Small intestine (tissue), 7 donors: ENCODE measurements at regions not wholly inside any gene's neighbourhood (a gene's known extent, or its start where the extent isn't known, plus 50 kb on each side); places are given as distances from the start of the nearest gene placed in this dataset.

Experiments used
- DNase-seq, 2 donors: peaks; one replicate each; pipeline versions ENCODE4 v3.0.0 to v3.0.0-alpha.2; 2013
- FAIRE-seq: peaks from 2 replicates; lab custom pipeline; 2012; peaks lifted over from hg19 to GRCh38; lab: Jason Lieb, UNC
- H3K27ac ChIP-seq, 3 donors: one replicate each; pipeline ENCODE4 v1.5.1; 2013; ENCODE audit warnings: low read length in 2 of 3, mild to moderate bottlenecking in 2 of 3, control low read depth in 1 of 3, inconsistent platforms in 1 of 3, low read depth in 1 of 3, moderate library complexity in 1 of 3
- H3K27me3 ChIP-seq, 3 donors: one replicate each; pipeline ENCODE4 v1.6.1; 2013; ENCODE audit warnings: low read length in 3 of 3, inconsistent platforms in 1 of 3; ENCODE audit not compliant: control insufficient read depth in 3 of 3, insufficient read depth in 3 of 3
- H3K36me3 ChIP-seq, 3 donors: one replicate each; pipeline ENCODE4 v1.6.1; 2013; ENCODE audit warnings: low read length in 3 of 3, inconsistent platforms in 1 of 3, low read depth in 1 of 3, mild to moderate bottlenecking in 1 of 3, moderate library complexity in 1 of 3; ENCODE audit not compliant: control insufficient read depth in 3 of 3, insufficient read depth in 2 of 3
- H3K4me1 ChIP-seq, 3 donors: one replicate each; pipeline ENCODE4 v1.6.1; 2013; ENCODE audit warnings: low read length in 2 of 3, inconsistent platforms in 1 of 3, low read depth in 1 of 3, mild to moderate bottlenecking in 1 of 3, moderate library complexity in 1 of 3; ENCODE audit not compliant: control insufficient read depth in 3 of 3, insufficient read depth in 2 of 3
- H3K4me3 ChIP-seq, 3 donors: one replicate each; pipeline ENCODE4 v1.5.1; 2013; ENCODE audit warnings: low read length in 3 of 3, control low read depth in 1 of 3, inconsistent platforms in 1 of 3, low read depth in 1 of 3, mild to moderate bottlenecking in 1 of 3, moderate library complexity in 1 of 3
- H3K9me3 ChIP-seq, 2 donors: one replicate each; pipeline ENCODE4 v1.6.1; 2013; ENCODE audit warnings: low read depth in 1 of 2, low read length in 1 of 2; ENCODE audit not compliant: control insufficient read depth in 2 of 2, insufficient read depth in 1 of 2
- WGBS, 3 donors: extraction: QIAGEN DNeasy Blood & Tissue Kit; methylation state at CpG; one replicate each; pipeline ENCODE4 v1.1.7; 2013; 5-methylcytosine and 5-hydroxymethylcytosine counted together
- donor health status: healthy with polysubstance abuse.
- donor health status: control.
- donor health status: control.
- donor health status: Bipolar disorder and iron deficiency.
- donor health status: healthy.

- 90 to 91% (median 90%) methylated on average over 5 of the region's 5 CpGs for WGBS, 3 donors
- FAIRE-seq: no peak
- H3K27ac ChIP-seq: no peak overlapping the region
These were observed 503.5 kb downstream of the PCNX1 start for GRCh38 chr14:71410578-71411284.

GRCh38 chr14:71411285-71411595 is 504.0 kb downstream of the PCNX1 start:
- DNase-seq: no peak
- no peak overlapping the region for H3K27ac ChIP-seq
- H3K27me3 ChIP-seq: no peaks in the 10 kb centered on the region
- H3K4me1 ChIP-seq: no peaks in the 10 kb centered on the region
- WGBS, 3 donors: 74 to 93% (median 81%) methylated on average over 3 of the region's 3 CpGs
- FAIRE-seq: no peak
- H3K9me3 ChIP-seq: no peaks in the 10 kb centered on the region
- H3K36me3 ChIP-seq: no peaks in the 10 kb centered on the region
- no peak overlapping the region for H3K4me3 ChIP-seq

More at GRCh38 chr14:71410578-71411284, 503.5 kb downstream of the PCNX1 start:
- Histone ChIP-seq H3K27me3 (no peaks in the 10 kb centered on the region), H3K36me3 (no peaks in the 10 kb centered on the region), H3K4me1 (no peaks in the 10 kb centered on the region), H3K9me3 (no peaks in the 10 kb centered on the region), H3K4me3 (no peak overlapping the region)
- DNase-seq: no peak

GRCh38 chr14:71411738-71412137 is 504.5 kb downstream of the PCNX1 start:
- FAIRE-seq (no peak), DNase-seq (no peak)
- peaks cover 0 to under 1% (median 0%) of the 10 kb centered on the region in 3 donors for H3K36me3 ChIP-seq
- no peaks in the 10 kb centered on the region for H3K27me3 ChIP-seq
- no peak overlapping the region for H3K4me3 ChIP-seq
- no peaks in the 10 kb centered on the region for H3K9me3 ChIP-seq
- no peaks in the 10 kb centered on the region for H3K4me1 ChIP-seq
- 77 to 93% (median 91%) methylated on average over 3 of the region's 3 CpGs for WGBS, 3 donors
- H3K27ac ChIP-seq: no peak overlapping the region

DNA sequence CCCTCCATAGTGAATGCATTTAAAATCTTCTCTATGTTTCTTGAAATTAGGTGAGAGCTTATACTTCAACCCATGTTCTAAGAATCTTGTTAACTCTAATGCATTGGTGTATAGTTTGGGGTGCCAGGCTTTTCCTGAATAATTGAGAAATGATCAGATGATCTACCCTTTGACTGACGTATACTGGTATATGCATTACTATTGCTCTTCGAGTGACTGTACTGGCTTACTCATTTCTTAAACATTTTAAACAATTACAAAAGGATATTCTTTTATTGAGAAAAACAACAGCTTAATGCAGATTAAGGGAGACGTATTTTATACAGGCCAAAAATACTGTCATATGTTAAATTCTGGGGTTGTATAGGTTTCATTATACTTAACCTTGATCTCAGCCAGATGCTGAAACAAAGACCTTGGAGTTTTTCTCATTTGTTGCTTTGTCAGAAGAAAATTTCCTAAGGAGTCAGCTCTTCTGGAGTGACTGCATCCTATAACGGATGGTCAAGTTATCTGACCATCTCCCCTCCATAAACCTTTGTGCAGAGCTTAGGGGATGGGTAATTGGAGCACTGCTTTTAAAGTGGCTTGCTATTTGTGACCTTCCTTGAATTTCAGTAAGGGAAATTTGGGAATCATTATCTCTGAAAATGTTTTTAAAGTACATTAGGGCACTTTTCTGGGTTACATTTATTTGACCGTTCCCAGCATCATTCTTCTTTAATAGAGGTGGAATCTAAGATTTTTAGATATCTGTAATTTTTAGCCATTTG is 507.6 kb downstream of the PCNX1 start:
- Histone ChIP-seq H3K4me3 (no peak overlapping the region), H3K4me1 (no peaks in the 10 kb centered on the region), H3K27me3 (no peaks in the 10 kb centered on the region), H3K36me3 (peaks cover 0 to 2% (median 0%) of the 10 kb centered on the region in 3 donors), H3K27ac (no peak overlapping the region), H3K9me3 (no peaks in the 10 kb centered on the region)
- FAIRE-seq (no peak), DNase-seq (no peak)
- 89 to 97% (median 89%) methylated on average over 5 of the region's 5 CpGs for WGBS, 3 donors

GRCh38 chr14:71415404-71415690 is 508.1 kb downstream of the PCNX1 start:
- Histone ChIP-seq H3K4me3 (no peak overlapping the region), H3K9me3 (no peaks in the 10 kb centered on the region), H3K36me3 (peaks cover 0 to 2% (median 0%) of the 10 kb centered on the region in 3 donors), H3K4me1 (no peaks in the 10 kb centered on the region), H3K27ac (no peak overlapping the region), H3K27me3 (no peaks in the 10 kb centered on the region)
- WGBS, 3 donors: 68 to 92% (median 88%) methylated on average over 1 of the region's 1 CpG
- DNase-seq (no peak), FAIRE-seq (no peak)

GRCh38 chr14:71416392-71416791 is 509.1 kb downstream of the PCNX1 start:
- Histone ChIP-seq H3K27me3 (no peaks in the 10 kb centered on the region), H3K4me3 (no peak overlapping the region), H3K36me3 (peaks cover 0 to 2% (median 0%) of the 10 kb centered on the region in 3 donors), H3K27ac (no peak overlapping the region), H3K9me3 (no peaks in the 10 kb centered on the region), H3K4me1 (no peaks in the 10 kb centered on the region)
- FAIRE-seq: no peak
- 90 to 98% (median 92%) methylated on average over 3 of the region's 3 CpGs for WGBS, 3 donors
- no peak for DNase-seq

GRCh38 chr14:71418532-71419245 is 511.4 kb downstream of the PCNX1 start:
- 85 to 91% (median 87%) methylated on average over 10 of the region's 10 CpGs for WGBS, 3 donors
- no peak for FAIRE-seq

DNA sequence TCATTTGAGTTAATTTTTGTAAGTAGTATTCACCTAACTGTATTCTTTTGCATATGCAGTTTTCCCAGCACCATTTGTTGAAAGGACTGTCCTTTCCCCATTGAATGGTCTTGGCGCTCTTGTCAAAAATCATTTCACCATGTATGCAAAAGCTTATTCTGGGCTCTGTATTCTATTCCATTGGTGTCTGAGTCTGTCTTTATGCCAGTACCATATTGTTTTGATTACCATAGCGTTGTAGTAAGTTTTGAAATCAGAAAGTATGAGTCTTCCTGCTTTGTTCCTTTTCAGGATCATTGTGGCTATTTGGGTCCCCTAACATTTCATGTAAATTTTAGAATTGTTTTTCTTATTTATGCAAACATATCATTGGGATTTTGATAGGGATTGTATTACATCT is 508.7 kb upstream of the RGS6 start:
- peaks cover 0 to 2% (median 0%) of the 10 kb centered on the region in 3 donors for H3K36me3 ChIP-seq
- DNase-seq: no peak
- no peak overlapping the region for H3K4me3 ChIP-seq
- no peak for FAIRE-seq
- H3K27ac ChIP-seq: no peak overlapping the region
- H3K9me3 ChIP-seq: no peaks in the 10 kb centered on the region
- no peaks in the 10 kb centered on the region for H3K4me1 ChIP-seq
- no peaks in the 10 kb centered on the region for H3K27me3 ChIP-seq
- WGBS, 3 donors: 96 to 100% (median 96%) methylated on average over 2 of the region's 2 CpGs

More at GRCh38 chr14:71418532-71419245, 511.4 kb downstream of the PCNX1 start:
- Histone ChIP-seq H3K27me3 (no peaks in the 10 kb centered on the region), H3K36me3 (peaks cover 0 to 2% (median 2%) of the 10 kb centered on the region in 3 donors), H3K9me3 (no peaks in the 10 kb centered on the region), H3K4me1 (no peaks in the 10 kb centered on the region), H3K27ac (no peak overlapping the region), H3K4me3 (no peak overlapping the region)
- no peak for DNase-seq
